SK-N-SH (cell line): ENCODE measurements at regions not wholly inside any gene's neighbourhood (a gene's known extent, or its start where the extent isn't known, plus 50 kb on each side); places are given as distances from the start of the nearest gene placed in this dataset.

Experiments used
- CTCF ChIA-PET: fragments of 300-600, 350-600 bp; formaldehyde crosslinking; extraction: SDS; loops from one replicate; lab custom pipeline; 2021; lab: Yijun Ruan, JAX
- POLR2A ChIA-PET: fragments of 350-600 bp; sonication (Branson Sonifier 250); formaldehyde crosslinking; extraction: SDS; loops from one replicate; lab custom pipeline; 2020; ENCODE audit warnings: antibody characterized with exemption, inconsistent platforms; lab: Yijun Ruan, JAX
- DNase-seq: peaks from one replicate; pipeline ENCODE4 v3.0.0; 2012
- H2AFZ ChIP-seq: fragments of 200-600 bp; sonication (generic); 2 replicates; pipeline ENCODE4 v1.8.1; 2016; ENCODE audit warnings: antibody characterized with exemption, mild to moderate bottlenecking, low read depth
- H3F3A ChIP-seq: fragments of 200-600 bp; sonication (generic); replicated peaks from 2 replicates; pipeline ENCODE3; 2016; ENCODE audit warnings: antibody characterized with exemption, mild to moderate bottlenecking; ENCODE audit not compliant: insufficient read depth
- H3K27ac ChIP-seq, 2 experiments: fragments of 200-500 bp in 1 of 2; fragments of 200-600 bp in 1 of 2; sonication (Bioruptor generic) in 1 of 2; sonication (generic), shearing (Covaris generic) in 1 of 2; 2 replicates each; pipeline versions ENCODE4 v1.5.1 to v1.6.1; 2014 to 2016; ENCODE audit warnings: low read depth in 2 of 2, inconsistent platforms in 1 of 2, low read length in 1 of 2, mild to moderate bottlenecking in 1 of 2, mixed read lengths in 1 of 2
- H3K27me3 ChIP-seq: fragments of 200-600 bp; sonication (generic), shearing (Covaris generic); 2 replicates; pipeline ENCODE4 v1.6.1; 2016; ENCODE audit warnings: mixed run types; ENCODE audit not compliant: insufficient read depth
- H3K36me3 ChIP-seq, 2 experiments: fragments of 200-500 bp in 1 of 2; fragments of 200-600 bp in 1 of 2; sonication (Bioruptor generic) in 1 of 2; sonication (generic) in 1 of 2; replicated peaks in 1 of 2; 2 replicates each; pipeline versions ENCODE3 to v1.5.1; 2014 to 2016; ENCODE audit warnings: low read length in 1 of 2, mild to moderate bottlenecking in 1 of 2; ENCODE audit not compliant: insufficient read depth in 2 of 2, control insufficient read depth in 1 of 2
- H3K4me1 ChIP-seq, 2 experiments: fragments of 200-500 bp in 1 of 2; fragments of 200-600 bp in 1 of 2; sonication (Bioruptor generic) in 1 of 2; sonication (generic), shearing (Covaris generic) in 1 of 2; 2 replicates each; pipeline versions ENCODE4 v1.5.1 to v1.6.1; 2014 to 2016; ENCODE audit warnings: low read depth in 1 of 2, low read length in 1 of 2, mixed run types in 1 of 2; ENCODE audit not compliant: insufficient read depth in 2 of 2, control insufficient read depth in 1 of 2
- H3K4me2 ChIP-seq: fragments of 200-600 bp; sonication (generic), shearing (Covaris generic); 2 replicates; pipeline ENCODE4 v1.6.1; 2017; ENCODE audit warnings: mixed run types
- H3K4me3 ChIP-seq, 2 experiments: fragments of 200-500 bp in 1 of 2; fragments of 200-600 bp in 1 of 2; sonication (Bioruptor generic) in 1 of 2; sonication (generic), shearing (Covaris generic) in 1 of 2; 2 replicates each; pipeline versions ENCODE4 v1.5.1 to v1.8.1; 2014 to 2016; ENCODE audit warnings: low read depth in 2 of 2, inconsistent platforms in 1 of 2, low read length in 1 of 2, mild to moderate bottlenecking in 1 of 2, mixed read lengths in 1 of 2, moderate library complexity in 1 of 2
- H3K79me2 ChIP-seq: fragments of 200-600 bp; sonication (generic); 2 replicates; pipeline ENCODE4 v1.8.1; 2017; ENCODE audit warnings: mild to moderate bottlenecking; ENCODE audit not compliant: insufficient read depth
- H3K9ac ChIP-seq: fragments of 200-600 bp; sonication (generic); 2 replicates; pipeline ENCODE4 v1.6.1; 2017; ENCODE audit warnings: mixed run types
- H3K9me2 ChIP-seq: fragments of 200-600 bp; sonication (generic); 2 replicates; pipeline ENCODE4 v1.6.1; 2017; ENCODE audit warnings: mixed run types
- H3K9me3 ChIP-seq: fragments of 200-600 bp; sonication (generic); 2 replicates; pipeline ENCODE4 v1.6.1; 2017; ENCODE audit warnings: mixed run types, mild to moderate bottlenecking, moderate library complexity
- H4K20me1 ChIP-seq: fragments of 200-600 bp; sonication (generic); 2 replicates; pipeline ENCODE4 v1.6.1; 2017; ENCODE audit warnings: mild to moderate bottlenecking, mixed run types; ENCODE audit not compliant: insufficient read depth
- ELF1 ChIP-seq: IDR thresholded peaks from 2 replicates; pipeline ENCODE4 v1.4.0; 2012
- EP300 ChIP-seq, 2 experiments: IDR thresholded peaks; 2 replicates each; pipeline versions ENCODE4 v1.4.0 to v1.6.1; 2012; ENCODE audit warnings: borderline replicate concordance in 1 of 2, low read depth in 1 of 2, low read length in 1 of 2
- EZH2phosphoT487 ChIP-seq: fragments of 200-600 bp; sonication (generic); IDR thresholded peaks from 2 replicates; pipeline ENCODE4 v1.6.1; 2017; ENCODE audit warnings: low read depth, mixed run types, mild to moderate bottlenecking, antibody characterized with exemption, moderate library complexity, borderline replicate concordance
- FOXM1 ChIP-seq: IDR thresholded peaks from 2 replicates; pipeline ENCODE4 v1.4.0; 2012; ENCODE audit warnings: low read depth, mild to moderate bottlenecking
- GABPA ChIP-seq: IDR thresholded peaks from 2 replicates; pipeline ENCODE4 v1.4.0; 2012; ENCODE audit warnings: low read depth, mild to moderate bottlenecking
- GATA2 ChIP-seq: sonication (generic); formaldehyde crosslinking; IDR thresholded peaks from 2 replicates; pipeline ENCODE4 v1.5.0; 2020; ENCODE audit warnings: mild to moderate bottlenecking, missing genetic modification reagents
- MEF2A ChIP-seq: IDR thresholded peaks from 2 replicates; pipeline ENCODE4 v1.4.0; 2012; ENCODE audit warnings: low read depth, borderline replicate concordance
- MXI1 ChIP-seq: IDR thresholded peaks from 2 replicates; pipeline ENCODE4 v1.6.1; 2012; ENCODE audit warnings: mild to moderate bottlenecking, low read depth, low read length, improper control_type of control experiment
- NRF1 ChIP-seq: IDR thresholded peaks from 2 replicates; pipeline ENCODE4 v1.6.1; 2012; ENCODE audit warnings: low read depth, mild to moderate bottlenecking, low read length
- POLR2AphosphoS5 ChIP-seq: IDR thresholded peaks from 2 replicates; pipeline ENCODE4 v1.6.1; 2012; ENCODE audit warnings: low read depth, low read length
- RAD21 ChIP-seq: IDR thresholded peaks from 2 replicates; pipeline ENCODE4 v1.6.1; 2012; ENCODE audit warnings: mild to moderate bottlenecking, low read length
- RCOR1 ChIP-seq: fragments of 150-350 bp; IDR thresholded peaks from 2 replicates; pipeline ENCODE4 v1.6.1; 2017; ENCODE audit warnings: antibody characterized with exemption, low read length
- RFX5 ChIP-seq: IDR thresholded peaks from 2 replicates; pipeline ENCODE4 v1.6.1; 2012; ENCODE audit warnings: mild to moderate bottlenecking, improper control_type of control experiment, low read length
- RXRA ChIP-seq: IDR thresholded peaks from 2 replicates; pipeline ENCODE4 v1.4.0; 2012; ENCODE audit warnings: low read depth, mild to moderate bottlenecking, borderline replicate concordance
- SIN3A ChIP-seq: IDR thresholded peaks from 2 replicates; pipeline ENCODE4 v1.6.1; 2012; ENCODE audit warnings: low read depth, mild to moderate bottlenecking, low read length, moderate library complexity, borderline replicate concordance
- SMC3 ChIP-seq: IDR thresholded peaks from 2 replicates; pipeline ENCODE4 v1.6.1; 2012; ENCODE audit warnings: low read depth, low read length, improper control_type of control experiment
- TCF12 ChIP-seq: IDR thresholded peaks from 2 replicates; pipeline ENCODE4 v1.4.0; 2012
- TEAD4 ChIP-seq: IDR thresholded peaks from 2 replicates; pipeline ENCODE4 v1.4.0; 2012; ENCODE audit warnings: mild to moderate bottlenecking, borderline replicate concordance; ENCODE audit not compliant: insufficient read depth
- YY1 ChIP-seq: IDR thresholded peaks from 2 replicates; pipeline ENCODE4 v1.4.0; 2012; ENCODE audit warnings: low read depth, mild to moderate bottlenecking
- ZBTB33 ChIP-seq: IDR thresholded peaks from 2 replicates; pipeline ENCODE4 v1.4.0; 2012; ENCODE audit warnings: low read depth, borderline replicate concordance
- WGBS: methylation state at CpG from one replicate; pipeline ENCODE4 v1.1.6; 2017; ENCODE audit warnings: low lambda C conversion rate; 5-methylcytosine and 5-hydroxymethylcytosine counted together
- TF ChIP-seq, protein P1 (sequence below): fragments of 150-350 bp; IDR thresholded peaks from 2 replicates; pipeline ENCODE4 v1.6.1; 2017; ENCODE audit warnings: antibody characterized with exemption, low read length, low read depth, borderline replicate concordance
- TF ChIP-seq, protein P2 (sequence below): fragments of 200-600 bp; sonication (generic); IDR thresholded peaks from 2 replicates; pipeline ENCODE4 v1.6.1; 2017; ENCODE audit warnings: antibody characterized with exemption, mild to moderate bottlenecking, moderate library complexity
- TF ChIP-seq, protein P3 (sequence below): IDR thresholded peaks from 2 replicates; pipeline ENCODE4 v1.4.0; 2012; ENCODE audit warnings: low read depth

DNA sequence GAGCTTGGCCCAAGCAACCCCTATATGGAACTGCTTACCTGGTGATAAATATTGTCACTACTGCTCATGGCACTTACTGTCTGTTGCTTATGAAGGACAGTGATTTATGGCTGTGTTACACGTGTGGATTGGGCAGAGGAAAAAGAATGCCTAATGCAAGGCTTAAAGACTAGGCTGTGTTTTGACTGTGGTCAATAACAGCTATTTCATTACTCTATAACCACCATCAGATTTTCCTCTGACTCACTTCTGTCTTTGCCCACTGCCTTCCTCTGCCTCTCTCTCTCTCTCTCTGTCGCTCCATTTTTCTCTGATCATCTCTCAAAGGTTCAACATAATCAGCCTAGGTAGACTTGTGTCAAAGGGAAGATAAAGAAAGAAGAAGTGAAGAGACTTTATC, 96.2 kb downstream of the TLR4 start:
- Histone ChIP-seq H3K9ac (no peak overlapping the region), H3K27me3 (no peaks in the 10 kb centered on the region), H3K36me3 (no peaks in the 10 kb centered on the region), H3K4me2 (no peak overlapping the region), H3K27ac (no peak overlapping the region), H3K9me2 (no peaks in the 10 kb centered on the region), H3F3A (no peaks in the 10 kb centered on the region), H3K4me1 (no peaks in the 10 kb centered on the region), H3K9me3 (no peaks in the 10 kb centered on the region), H4K20me1 (no peaks in the 10 kb centered on the region), H3K79me2 (no peaks in the 10 kb centered on the region), H2AFZ (no peak overlapping the region), H3K4me3 (no peak overlapping the region)
- DNase-seq, result no peak
- ChIA-PET POLR2A (no interaction called here), CTCF (interaction anchor here (0.9 to 1.3 kb wide), 2 partner anchors 14 to 45 kb away, joined by 3 to 4 read pairs; no protein-coding TSS in a partner anchor)
- 30% methylated on average over 2 of the region's 2 CpGs for WGBS
- TF ChIP-seq, protein P1, sequence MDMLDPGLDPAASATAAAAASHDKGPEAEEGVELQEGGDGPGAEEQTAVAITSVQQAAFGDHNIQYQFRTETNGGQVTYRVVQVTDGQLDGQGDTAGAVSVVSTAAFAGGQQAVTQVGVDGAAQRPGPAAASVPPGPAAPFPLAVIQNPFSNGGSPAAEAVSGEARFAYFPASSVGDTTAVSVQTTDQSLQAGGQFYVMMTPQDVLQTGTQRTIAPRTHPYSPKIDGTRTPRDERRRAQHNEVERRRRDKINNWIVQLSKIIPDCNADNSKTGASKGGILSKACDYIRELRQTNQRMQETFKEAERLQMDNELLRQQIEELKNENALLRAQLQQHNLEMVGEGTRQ, result no peak
- TF ChIP-seq RXRA (no peak), RFX5 (no peak), YY1 (no peak)

- POLR2A ChIA-PET, result no interaction called here
These were observed 105.5 kb downstream of the TLR4 start for GRCh38 chr9:117809751-117810150.

More at GRCh38 chr9:117809751-117810150, 105.5 kb downstream of the TLR4 start:
- DNase-seq, result no peak
- no peaks in the 10 kb centered on the region for H3K36me3 ChIP-seq
- no peak overlapping the region for H3K4me2 ChIP-seq
- no peaks in the 10 kb centered on the region for H3K79me2 ChIP-seq
- no peaks in the 10 kb centered on the region for H3K27me3 ChIP-seq
- whole genome bisulfite sequencing, result 30% methylated on average over 4 of the region's 4 CpGs
- no peak overlapping the region for H3K4me3 ChIP-seq
- no peaks in the 10 kb centered on the region for H3K9me2 ChIP-seq
- no peaks in the 10 kb centered on the region for H4K20me1 ChIP-seq
- CTCF ChIA-PET, result no interaction called here
- H3K9me3 ChIP-seq, result no peaks in the 10 kb centered on the region
- no peaks in the 10 kb centered on the region for H3K4me1 ChIP-seq
- H3K27ac ChIP-seq, result no peak overlapping the region
- TF ChIP-seq SMC3, result no peak
- TF ChIP-seq EZH2phosphoT487, result no peak
- TF ChIP-seq, protein P2, sequence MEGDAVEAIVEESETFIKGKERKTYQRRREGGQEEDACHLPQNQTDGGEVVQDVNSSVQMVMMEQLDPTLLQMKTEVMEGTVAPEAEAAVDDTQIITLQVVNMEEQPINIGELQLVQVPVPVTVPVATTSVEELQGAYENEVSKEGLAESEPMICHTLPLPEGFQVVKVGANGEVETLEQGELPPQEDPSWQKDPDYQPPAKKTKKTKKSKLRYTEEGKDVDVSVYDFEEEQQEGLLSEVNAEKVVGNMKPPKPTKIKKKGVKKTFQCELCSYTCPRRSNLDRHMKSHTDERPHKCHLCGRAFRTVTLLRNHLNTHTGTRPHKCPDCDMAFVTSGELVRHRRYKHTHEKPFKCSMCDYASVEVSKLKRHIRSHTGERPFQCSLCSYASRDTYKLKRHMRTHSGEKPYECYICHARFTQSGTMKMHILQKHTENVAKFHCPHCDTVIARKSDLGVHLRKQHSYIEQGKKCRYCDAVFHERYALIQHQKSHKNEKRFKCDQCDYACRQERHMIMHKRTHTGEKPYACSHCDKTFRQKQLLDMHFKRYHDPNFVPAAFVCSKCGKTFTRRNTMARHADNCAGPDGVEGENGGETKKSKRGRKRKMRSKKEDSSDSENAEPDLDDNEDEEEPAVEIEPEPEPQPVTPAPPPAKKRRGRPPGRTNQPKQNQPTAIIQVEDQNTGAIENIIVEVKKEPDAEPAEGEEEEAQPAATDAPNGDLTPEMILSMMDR, result no peak
- TF ChIP-seq ELF1, result no peak
- no peak for TF ChIP-seq POLR2AphosphoS5
- no peak for TF ChIP-seq TCF12
- TF ChIP-seq MXI1, result no peak
- no peak for TF ChIP-seq RCOR1
- no peak for TF ChIP-seq GATA2 (CRISPR knock-in tag)
- TF ChIP-seq YY1, result no peak
- no peak for TF ChIP-seq MEF2A
- no peak for TF ChIP-seq ZBTB33
- TF ChIP-seq, protein P3, sequence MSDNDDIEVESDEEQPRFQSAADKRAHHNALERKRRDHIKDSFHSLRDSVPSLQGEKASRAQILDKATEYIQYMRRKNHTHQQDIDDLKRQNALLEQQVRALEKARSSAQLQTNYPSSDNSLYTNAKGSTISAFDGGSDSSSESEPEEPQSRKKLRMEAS, result no peak
- TF ChIP-seq EP300 (IDR thresholded peaks at IDR 0.05; ENCODE audit: borderline replicate concordance in 1 of 2, low read depth in 1 of 2, low read length in 1 of 2), result no peak
- TF ChIP-seq FOXM1, result no peak
- TF ChIP-seq TEAD4, result no peak
- no peak for TF ChIP-seq NRF1
- no peak for TF ChIP-seq RAD21
- TF ChIP-seq GABPA, result no peak
- no peak for TF ChIP-seq SIN3A
- no peak overlapping the region for H2AFZ ChIP-seq
- H3K9ac ChIP-seq, result no peak overlapping the region
- no peaks in the 10 kb centered on the region for H3F3A ChIP-seq
